ENCODE measurements at regions not wholly inside any gene's neighbourhood (a gene's known extent, or its start where the extent isn't known, plus 50 kb on each side); places are given as distances from the start of the nearest gene placed in this dataset.

DNA sequence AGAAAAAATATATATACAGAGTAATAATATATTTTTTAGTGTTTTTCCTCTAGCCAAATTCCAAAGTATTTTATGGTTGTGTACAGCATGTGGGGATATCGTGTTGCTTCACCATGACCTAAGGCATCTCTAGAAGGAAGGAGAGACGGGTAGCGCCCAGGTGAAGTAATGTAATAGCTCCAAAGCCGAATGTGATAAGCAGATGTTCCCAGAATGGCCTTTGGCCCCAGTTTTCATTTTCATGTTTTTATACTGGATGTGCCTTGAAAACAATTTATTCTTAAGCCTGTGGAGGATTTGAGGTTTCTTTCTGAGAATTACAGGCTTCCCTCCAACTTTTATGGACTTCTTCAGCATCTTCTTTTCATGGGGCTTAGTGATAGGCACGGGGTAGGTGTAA, 587.9 kb upstream of the KIRREL3 start:
- Mint-ChIP-seq H3K9me3 (ENCODE audit: low read depth) (no peaks in the 10 kb centered on the region), H3K36me3 (ENCODE audit: low read depth) (no peaks in the 10 kb centered on the region), H3K4me3 (ENCODE audit: unreplicated experiment) (no peak overlapping the region), H3K27me3 (ENCODE audit: low read depth) (peaks cover 8% of the 10 kb centered on the region), H3K4me1 (ENCODE audit: low read depth) (no peaks in the 10 kb centered on the region), H3K27ac (ENCODE audit: unreplicated experiment) (no peak overlapping the region)
- TF ChIP-seq CTCF (IDR thresholded peaks at IDR 0.05) = no peak
- DNase-seq (ENCODE audit: low spot score) = no peak

DNA sequence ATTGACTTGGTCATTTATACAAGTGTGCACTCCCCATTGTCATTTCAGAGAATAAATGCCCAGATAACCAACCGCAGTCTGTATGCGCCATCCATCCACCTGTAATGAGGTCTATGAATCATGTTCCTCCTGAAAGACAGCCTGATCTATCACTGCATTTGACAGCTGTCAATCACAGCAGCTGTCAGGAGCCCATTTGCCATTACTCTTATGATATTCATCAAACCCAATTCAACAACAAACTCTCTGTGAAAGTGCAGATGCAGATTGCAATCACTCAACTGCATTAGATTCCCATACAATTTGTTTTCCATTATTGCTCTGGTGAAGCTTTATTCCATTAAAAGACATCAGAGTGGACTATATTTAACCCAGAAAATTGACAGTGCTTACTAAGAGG, 586.9 kb upstream of the KIRREL3 start:
- Mint-ChIP-seq H3K27ac (ENCODE audit: unreplicated experiment) (no peak overlapping the region), H3K4me1 (ENCODE audit: low read depth) (no peaks in the 10 kb centered on the region), H3K4me3 (ENCODE audit: unreplicated experiment) (no peak overlapping the region), H3K9me3 (ENCODE audit: low read depth) (no peaks in the 10 kb centered on the region), H3K36me3 (ENCODE audit: low read depth) (no peaks in the 10 kb centered on the region), H3K27me3 (ENCODE audit: low read depth) (peaks cover 5% of the 10 kb centered on the region)
- DNase-seq (ENCODE audit: low spot score) = no peak
- TF ChIP-seq CTCF (IDR thresholded peaks at IDR 0.05) = no peak

GRCh38 chr11:127576210-127576609, 575.6 kb upstream of the KIRREL3 start:
- no peak overlapping the region for H3K27ac Mint-ChIP-seq (ENCODE audit: unreplicated experiment)
- no peak for TF ChIP-seq CTCF (IDR thresholded peaks at IDR 0.05)
- H3K9me3 Mint-ChIP-seq (ENCODE audit: low read depth) = no peaks in the 10 kb centered on the region
- H3K27me3 Mint-ChIP-seq (ENCODE audit: low read depth) = peaks cover 6% of the 10 kb centered on the region
- H3K4me1 Mint-ChIP-seq (ENCODE audit: low read depth) = no peaks in the 10 kb centered on the region
- H3K36me3 Mint-ChIP-seq (ENCODE audit: low read depth) = no peaks in the 10 kb centered on the region
- H3K4me3 Mint-ChIP-seq (ENCODE audit: unreplicated experiment) = no peak overlapping the region
- DNase-seq (ENCODE audit: low spot score) = no peak

DNA sequence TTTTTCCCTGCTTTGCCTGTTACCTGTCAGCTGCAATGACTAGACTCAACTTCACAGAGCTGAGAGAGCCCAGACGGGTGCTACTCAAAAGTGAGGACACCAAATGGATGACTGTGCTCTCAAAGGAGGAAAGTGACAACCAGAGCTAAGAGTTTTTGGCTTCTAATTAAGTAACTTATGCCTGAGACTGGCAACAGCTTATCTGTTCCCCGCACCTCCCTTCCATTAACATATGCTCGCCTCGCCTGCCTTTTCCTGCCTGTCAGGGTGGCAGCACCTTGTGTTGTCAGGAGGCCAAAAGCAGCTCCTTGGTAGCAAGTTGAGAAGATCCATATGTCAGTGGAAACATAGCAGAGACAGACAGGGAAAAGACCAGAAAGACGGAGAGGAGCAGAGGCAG, 573.9 kb upstream of the KIRREL3 start:
- no peak for TF ChIP-seq CTCF (IDR thresholded peaks at IDR 0.05)
- DNase-seq (ENCODE audit: low spot score) = no peak

GRCh38 chr11:127568891-127569290, 568.3 kb upstream of the KIRREL3 start:
- no peak overlapping the region for H3K4me3 Mint-ChIP-seq (ENCODE audit: unreplicated experiment)
- no peak for TF ChIP-seq CTCF (IDR thresholded peaks at IDR 0.05)
- peaks cover 2% of the 10 kb centered on the region for H3K9me3 Mint-ChIP-seq (ENCODE audit: low read depth)
- peaks cover 9% of the 10 kb centered on the region for H3K27me3 Mint-ChIP-seq (ENCODE audit: low read depth)
- no peak for DNase-seq (ENCODE audit: low spot score)
- H3K36me3 Mint-ChIP-seq (ENCODE audit: low read depth) = no peaks in the 10 kb centered on the region
- no peak overlapping the region for H3K27ac Mint-ChIP-seq (ENCODE audit: unreplicated experiment)
- H3K4me1 Mint-ChIP-seq (ENCODE audit: low read depth) = no peaks in the 10 kb centered on the region

More for the DNA sequence above, 573.9 kb upstream of the KIRREL3 start:
- no peaks in the 10 kb centered on the region for H3K36me3 Mint-ChIP-seq (ENCODE audit: low read depth)
- no peak overlapping the region for H3K27ac Mint-ChIP-seq (ENCODE audit: unreplicated experiment)
- H3K4me3 Mint-ChIP-seq (ENCODE audit: unreplicated experiment) = no peak overlapping the region
- peaks cover 10% of the 10 kb centered on the region for H3K27me3 Mint-ChIP-seq (ENCODE audit: low read depth)
- H3K4me1 Mint-ChIP-seq (ENCODE audit: low read depth) = no peaks in the 10 kb centered on the region
- peaks cover 2% of the 10 kb centered on the region for H3K9me3 Mint-ChIP-seq (ENCODE audit: low read depth)
